G401.6 (cell line): ENCODE measurements at regions not wholly inside any gene's neighbourhood (a gene's known extent, or its start where the extent isn't known, plus 50 kb on each side); places are given as distances from the start of the nearest gene placed in this dataset.

Source experiments
- FAIRE-seq: peaks from 2 replicates; lab custom pipeline; 2012; peaks lifted over from hg19 to GRCh38; lab: Jason Lieb, UNC

DNA sequence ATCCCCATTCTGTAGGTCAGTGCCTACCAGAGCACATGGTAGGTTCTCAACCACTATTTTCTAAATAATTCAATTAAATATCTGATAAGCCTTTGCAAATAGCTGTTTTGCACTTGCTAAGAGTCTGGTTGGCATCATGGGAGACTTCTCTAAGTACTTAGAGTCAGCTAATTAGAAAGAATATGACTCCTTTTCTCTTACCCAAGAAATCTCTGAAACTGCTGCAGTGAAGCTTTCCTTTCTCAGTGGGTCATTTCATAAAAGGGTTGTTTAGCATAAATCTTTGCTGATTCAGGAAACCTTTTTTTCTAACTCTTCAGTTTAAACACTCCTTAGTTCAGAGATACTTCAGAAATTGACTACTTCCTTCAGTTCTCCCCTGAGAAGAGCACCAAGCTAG lies 438.9 kb downstream of the ADRA2A start:
- no peak for FAIRE-seq

DNA sequence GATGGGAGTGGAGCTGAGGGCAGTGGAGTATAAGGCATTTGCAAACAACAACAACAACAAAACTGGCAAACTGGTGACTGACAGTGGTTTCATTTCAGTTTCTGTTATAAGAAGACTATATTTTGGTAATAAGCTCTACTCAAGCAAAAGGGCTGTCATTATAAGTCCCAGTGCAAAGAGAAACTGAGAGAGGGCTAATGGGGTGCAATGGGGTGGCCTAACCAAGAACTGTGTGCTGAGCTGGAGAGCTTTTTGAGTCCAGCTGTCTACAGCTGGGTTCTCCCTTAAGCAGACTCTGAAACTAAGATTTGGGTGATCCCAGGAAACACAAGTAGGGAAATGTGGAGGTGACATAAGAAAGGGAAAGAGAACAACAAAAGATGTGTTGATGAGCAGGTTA lies 439.3 kb downstream of the ADRA2A start:
- FAIRE-seq, result no peak

DNA sequence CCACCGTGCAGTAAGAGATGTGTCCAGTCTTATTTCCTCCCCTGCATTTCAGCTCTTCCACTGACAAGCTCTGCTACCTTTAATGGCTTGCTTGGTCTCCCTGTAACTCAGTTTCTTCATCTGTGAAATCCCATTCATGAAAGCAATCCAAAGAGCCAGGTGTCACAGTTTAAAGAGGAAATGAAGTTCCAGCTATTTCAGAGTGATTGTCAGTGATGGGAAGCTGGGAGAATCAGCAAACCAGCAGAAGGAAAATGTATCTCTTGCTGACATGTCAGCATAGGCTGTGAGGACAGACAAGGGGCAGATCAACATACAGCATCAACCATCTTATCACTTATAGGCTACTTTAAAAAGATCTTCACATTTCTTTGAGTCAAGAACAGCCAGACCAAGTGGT lies 445.3 kb downstream of the ADRA2A start:
- FAIRE-seq, result no peak

DNA sequence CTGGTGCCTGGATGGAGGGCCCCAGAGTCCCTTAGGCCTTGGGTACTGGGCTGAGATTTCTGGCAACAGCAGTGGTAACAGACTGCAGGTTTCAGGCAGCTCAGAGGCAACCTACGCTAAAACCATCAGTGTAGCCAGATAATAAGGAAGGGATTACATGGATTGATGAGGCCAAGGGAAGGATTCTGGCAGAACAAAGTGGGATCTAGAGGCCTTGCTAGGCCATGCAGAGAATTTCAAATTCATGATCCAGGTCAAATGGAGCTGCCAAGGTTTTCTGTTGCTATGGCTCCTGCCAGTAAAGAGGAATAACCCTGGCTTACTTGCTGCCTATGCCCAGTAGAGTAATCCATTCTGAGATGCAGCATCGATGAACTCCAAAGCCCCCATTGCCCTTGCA lies 445.7 kb downstream of the ADRA2A start:
- no peak for FAIRE-seq

DNA sequence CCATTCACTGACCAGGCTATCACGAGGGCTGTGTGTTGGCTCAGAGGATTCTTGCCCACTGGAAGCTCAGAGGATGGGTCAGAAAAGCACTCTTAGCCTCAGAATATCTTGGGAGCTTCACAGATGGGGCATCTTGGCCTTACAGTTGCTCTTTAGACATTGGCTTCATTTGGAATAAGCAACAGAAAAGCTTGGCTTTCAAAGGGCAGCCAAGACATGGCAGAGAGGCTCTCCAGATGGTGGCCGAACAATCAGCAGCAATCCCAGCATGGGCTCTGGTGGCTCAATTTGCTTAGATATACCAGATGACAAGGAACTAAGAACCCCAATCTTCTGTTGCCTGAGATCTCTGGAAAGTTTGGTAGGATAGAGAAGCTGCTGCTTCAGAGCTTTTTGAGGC lies 446.2 kb downstream of the ADRA2A start:
- FAIRE-seq, result no peak

DNA sequence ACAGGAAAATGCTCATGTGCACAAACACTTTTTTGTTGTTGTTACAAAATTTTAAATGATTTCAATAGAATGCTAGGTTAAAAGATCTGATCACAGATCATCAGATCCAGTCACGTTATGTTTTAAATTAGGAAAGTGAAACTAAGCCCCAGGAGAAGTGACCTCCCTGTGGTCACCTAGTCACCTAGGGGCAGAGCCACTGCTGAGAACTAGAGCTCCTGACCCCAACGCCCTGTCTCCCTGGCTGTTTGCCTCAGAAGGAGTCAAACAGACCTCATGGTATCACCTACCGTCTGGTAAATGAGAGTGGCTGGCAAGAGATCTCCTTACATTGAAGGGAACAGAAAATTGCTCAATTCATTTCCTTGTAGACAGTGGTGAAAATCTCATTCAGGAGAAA lies 447.3 kb downstream of the ADRA2A start:
- no peak for FAIRE-seq

DNA sequence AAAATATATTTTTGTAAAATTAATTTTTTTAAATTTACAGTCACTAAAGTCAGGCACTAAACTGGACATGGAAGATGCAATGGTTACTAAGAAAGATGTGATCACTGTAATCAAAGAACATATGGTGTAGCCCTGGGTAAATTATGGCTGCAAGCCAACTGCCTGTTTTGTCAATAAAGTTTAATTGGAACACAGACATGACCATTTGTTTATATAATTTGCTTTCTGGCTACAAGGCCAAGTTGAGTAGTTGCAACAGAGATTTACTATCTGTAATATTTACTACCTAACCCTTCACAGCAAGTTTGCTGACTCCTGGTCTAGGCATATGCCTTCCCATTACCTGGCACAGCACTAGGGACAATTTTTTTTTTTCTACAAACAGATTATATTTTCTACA lies 448.9 kb downstream of the ADRA2A start:
- FAIRE-seq, result no peak

DNA sequence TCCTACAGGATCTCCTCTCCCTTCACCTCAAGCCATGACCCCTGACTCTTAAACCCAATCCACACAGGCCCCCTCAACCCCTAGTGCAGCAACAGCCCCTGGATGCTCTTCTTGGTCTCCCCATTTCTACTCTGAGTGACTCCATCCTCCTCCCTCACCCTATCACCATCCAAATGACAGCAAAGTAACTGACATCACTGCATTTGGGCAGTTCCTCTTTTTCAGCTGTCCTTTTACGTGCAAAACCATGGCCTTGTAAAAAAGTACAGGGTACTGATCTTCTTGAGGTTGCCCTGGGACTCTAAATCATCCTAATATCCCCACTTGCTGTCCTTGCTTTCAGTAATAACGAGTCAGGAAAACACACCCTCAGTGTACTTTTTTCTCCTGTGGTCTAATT lies 454.9 kb downstream of the ADRA2A start:
- FAIRE-seq, result no peak

DNA sequence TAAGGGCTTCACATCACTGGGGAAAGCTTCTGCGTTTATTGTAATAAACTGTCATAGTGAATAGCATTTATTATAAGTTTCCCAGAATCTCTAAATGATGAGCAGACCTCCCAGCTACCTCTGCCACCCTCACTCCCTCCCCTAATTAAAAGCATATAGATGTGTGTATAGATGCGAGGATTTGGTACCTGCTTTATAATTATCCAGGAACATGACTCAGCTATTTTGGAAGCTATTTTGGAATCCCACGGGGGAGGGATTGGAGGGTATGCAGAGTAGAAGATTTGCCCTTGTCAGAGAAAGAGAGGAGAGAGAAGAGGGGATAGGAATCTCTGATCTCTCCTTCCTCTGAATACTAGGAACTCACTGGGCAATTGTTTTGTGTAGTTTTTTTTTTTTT lies 455.3 kb downstream of the ADRA2A start:
- FAIRE-seq, result no peak

DNA sequence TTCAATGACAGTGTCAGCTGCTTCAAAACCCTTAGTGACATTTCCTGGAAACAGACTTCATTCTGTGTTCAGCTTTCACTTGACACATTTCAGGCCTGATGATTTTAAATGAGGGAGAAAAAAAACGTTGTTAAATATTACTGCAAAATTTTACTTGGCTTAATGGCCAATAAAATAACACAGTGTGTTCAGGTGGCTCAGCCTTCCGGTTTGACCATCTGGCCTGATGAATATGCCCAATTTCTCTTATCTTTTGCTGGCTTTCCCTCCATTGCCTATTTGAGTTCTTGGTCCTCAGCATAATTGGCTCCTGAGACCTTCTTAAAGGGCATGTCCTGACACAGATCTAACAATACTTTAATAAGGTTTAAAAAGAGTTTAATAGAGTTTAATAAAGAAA lies 462.4 kb downstream of the ADRA2A start:
- no peak for FAIRE-seq

DNA sequence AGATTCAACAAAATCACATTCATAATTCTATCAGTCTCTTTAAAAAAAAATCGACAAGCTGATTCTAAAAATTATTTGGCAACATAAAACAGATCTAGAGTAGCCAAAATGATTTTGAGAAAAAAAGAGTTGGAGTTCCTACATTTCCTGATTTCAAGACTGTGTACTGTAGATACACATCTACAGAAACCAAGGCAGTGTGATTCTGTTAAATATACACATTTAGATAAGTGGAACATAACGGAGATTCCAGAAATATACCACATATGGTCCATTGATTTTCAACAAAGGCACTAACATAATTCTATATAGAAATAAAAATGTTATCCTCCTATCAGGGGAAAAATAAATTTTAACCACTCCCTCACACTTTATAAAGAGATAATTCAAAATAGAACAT lies 467.0 kb downstream of the ADRA2A start:
- FAIRE-seq, result no peak

DNA sequence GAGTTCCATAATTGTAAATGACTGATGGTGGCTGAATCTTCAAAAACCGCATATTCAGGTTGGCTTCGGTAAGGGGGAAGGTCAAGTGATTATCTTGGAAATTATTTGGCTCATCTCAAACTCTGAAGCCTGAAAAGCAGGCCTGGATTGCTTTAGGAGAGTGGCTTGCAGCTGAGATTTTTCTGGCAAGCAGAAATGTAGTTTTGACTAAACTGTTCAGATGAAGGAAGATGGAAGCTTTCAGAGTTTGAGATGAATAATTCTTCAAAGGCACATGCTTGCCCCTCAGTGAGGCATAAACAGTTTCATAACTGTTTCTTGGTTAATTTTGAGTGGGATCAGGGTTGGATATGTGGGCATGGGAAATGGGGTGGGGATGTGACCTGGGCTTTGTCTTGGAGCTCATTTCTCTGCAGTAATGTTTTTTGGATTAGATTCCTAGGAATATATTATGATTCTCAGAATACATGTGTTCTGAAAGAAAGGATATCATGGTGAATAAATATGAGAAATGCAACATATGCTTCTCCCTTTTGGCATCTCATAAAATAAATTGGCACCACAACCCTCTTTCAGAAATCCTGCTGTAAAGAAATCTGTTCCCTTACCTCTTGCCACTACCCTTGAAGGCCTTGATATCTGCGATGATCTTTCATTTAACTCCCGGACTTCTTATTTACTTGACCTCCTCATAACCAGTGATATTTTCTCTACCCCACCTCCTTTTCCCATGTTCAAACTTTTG lies 469.2 kb downstream of the ADRA2A start:
- FAIRE-seq, result no peak

DNA sequence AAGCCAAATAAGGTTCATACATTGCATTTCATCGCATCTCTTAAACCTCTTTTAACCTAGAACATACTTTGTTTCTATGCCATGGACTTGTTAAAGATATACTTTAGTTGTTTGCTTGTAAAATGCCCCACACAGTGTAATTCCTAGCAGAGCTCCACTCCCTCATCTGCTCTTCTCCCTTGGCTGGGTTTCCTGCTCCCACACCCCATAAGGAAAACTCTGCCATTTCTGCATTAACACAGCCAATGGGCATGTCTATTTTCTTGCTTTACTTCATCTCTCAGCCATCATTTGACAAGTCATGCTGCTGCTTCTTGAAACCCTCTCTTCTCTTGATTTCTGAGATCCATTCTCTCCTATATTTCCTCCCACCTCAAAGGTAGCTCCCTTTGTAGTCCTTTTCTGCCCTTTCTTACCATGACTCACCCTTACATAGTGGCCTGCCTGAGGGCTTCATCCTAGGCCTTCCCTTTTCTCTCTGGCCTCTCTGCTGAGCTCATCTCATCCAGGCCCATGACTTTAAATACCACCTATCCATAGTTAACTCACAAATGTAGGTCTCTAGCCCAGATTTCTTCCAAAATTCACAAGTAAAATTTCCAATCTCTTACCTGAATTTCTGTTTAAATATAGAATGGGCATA lies 471.4 kb downstream of the ADRA2A start:
- FAIRE-seq, result no peak

DNA sequence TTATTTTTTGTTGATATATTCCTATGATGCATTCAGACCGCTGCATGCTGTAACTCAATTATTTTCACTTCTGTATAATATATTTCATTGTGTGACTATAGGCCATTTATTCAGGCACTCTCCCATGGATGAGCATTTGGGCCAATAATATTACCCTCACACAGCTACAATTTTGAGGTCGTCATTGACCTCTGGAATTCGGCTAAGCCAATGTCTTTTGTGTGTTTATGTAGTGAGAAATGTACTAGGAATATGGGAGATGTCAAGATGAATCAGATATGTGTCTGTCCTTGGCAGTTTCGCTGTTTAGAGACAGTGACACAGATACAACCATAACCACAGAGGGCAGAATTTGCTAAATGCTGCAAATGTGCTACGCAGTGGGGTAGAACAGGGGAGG lies 474.2 kb downstream of the ADRA2A start:
- FAIRE-seq, result no peak

DNA sequence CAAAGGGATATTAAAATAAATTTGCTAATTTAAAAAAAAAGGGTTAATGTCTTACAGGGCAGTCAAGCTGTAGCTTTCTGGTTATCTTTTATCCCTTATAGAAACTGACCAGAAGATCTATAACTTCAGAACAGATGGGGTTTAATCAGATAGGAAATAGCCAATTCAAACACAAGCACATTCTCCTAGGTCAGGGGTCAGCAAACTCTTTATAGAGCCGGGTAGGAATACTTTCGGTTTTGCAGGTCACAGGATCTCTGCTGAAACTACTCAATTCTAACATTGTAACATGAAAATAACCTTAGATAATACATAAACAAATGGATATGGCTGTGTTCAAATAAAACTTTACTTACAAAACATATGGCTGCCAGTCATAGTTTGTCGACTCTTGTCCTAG lies 479.8 kb downstream of the ADRA2A start:
- no peak for FAIRE-seq

DNA sequence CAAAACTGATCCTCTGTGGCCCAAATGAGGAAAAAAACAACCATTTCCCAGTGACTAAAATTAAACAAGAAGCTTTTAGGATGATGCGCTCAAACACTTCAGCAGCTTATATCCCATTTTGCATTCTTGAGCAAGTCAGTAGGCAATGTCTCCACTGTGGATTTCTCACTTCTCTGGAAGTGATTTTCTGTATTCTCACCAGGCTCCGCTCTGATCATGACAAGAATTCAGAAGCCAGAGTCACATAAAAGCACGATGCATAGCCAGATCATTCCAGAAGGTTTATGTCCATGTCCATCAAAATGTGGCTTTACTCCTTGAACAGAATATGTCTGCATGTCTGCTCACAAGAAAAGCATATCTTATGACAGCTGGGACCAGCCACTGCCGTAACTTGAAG lies 481.4 kb downstream of the ADRA2A start:
- FAIRE-seq, result no peak

DNA sequence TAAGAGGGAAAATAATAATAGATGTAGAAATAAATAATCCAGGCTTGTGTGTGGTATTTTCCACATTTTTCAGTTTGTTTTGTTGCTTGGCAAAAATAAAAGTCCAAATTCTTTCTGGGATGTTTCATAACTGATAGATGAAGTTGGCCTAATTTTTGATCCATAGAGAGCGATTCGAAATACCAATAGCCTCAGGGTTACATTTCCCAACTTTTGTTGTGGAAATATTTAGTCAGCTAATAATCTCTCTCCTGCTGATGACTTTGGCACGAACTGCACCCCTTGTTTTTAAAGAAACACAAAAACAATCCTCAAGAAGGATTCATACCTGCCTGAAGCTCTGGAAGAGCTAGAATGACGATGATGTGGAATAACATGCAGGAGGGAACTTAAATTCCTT lies 483.2 kb downstream of the ADRA2A start:
- no peak for FAIRE-seq

DNA sequence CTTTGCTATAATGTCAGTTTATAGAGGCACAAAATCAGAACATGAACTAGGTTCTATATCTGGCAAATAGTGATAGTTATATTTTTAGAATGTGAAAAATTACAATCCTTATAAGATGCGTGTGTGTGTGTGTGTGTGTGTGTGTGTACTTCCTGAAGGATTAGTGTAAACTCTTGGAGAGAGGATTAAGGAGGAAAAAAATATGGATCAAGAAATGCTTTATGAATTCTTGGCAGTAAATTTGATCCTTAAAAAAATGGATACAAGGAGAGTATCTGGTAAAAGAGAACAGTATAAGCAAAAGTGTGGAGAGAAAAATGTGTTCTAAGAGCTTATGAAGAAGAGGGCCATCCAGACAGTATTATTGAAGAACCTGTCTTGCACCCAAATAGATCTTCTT lies 484.3 kb downstream of the ADRA2A start:
- no peak for FAIRE-seq

DNA sequence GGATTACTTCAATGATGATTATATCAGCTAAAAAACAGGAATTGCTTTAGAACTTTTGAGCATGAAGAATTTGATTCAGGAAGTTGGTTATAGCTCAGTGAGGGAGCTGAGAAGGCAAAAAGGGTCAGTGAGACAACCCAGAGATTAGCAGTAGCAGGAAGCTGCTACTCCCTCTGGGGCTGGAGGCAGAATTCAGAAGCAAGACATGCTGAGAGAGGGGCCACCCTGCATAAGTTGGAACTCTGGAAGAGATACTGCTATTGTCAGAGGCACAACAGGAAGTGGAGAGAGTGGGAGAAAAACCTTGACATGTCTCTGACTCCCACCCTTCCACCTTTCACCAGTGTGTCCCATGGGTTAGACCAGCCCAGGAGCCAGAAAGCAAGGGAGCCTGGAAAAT lies 488.7 kb downstream of the ADRA2A start:
- no peak for FAIRE-seq

DNA sequence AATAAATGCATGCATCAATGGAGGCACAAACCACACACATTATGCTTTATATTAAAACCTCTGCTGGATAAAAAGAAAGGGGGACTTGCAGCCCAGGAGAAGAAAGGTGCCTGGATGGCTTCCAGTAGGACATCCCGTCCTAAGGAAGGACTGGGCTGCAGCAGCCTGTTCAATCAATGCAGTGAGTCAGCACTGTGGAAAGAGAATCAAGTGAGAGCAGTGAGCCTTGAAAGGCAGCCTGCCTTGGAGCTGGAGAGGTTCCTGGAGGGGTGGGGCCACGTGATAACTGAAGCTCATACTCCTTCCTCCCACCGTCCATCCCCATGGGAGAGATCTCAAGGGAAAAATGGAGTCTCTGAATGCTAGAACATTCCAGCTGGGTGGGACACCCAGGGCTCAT lies 501.2 kb downstream of the ADRA2A start:
- FAIRE-seq, result no peak

DNA sequence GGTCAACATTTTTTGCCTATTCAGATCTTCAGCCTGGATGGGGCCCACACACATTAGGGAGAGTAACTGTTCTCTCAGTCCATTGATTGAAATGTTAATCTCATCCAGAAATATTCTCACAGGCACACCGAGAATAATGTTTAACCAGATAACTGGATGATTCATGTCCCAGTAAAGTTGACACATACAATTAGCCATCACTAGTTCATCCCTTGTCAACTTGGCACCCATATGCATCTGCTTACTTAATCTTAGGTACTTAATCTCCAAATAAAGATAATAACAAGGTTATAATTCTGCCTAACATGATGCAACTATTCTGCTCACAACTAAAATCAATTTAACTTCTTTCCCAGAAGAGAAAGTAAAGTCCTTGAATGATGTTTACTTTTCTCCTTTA lies 502.6 kb downstream of the ADRA2A start:
- FAIRE-seq, result no peak

DNA sequence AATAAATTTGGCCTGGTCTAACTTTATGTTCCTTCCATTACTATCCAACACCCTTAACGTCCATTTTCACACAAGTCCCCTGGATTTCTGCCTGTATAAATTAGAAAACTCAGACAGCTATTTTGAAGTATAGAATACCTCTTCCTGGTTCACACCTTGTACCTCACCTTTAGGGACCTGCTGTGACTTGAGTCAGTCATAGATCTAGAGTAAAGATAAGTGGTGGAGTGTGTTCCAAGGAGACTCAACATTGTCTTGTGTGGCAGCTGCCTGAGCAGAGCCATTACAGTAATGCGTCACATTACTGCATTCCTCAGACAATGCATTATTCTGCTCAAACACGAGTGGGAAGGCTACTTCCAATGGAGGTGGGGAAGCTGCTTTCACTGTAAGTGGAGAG lies 513.9 kb downstream of the ADRA2A start:
- no peak for FAIRE-seq

DNA sequence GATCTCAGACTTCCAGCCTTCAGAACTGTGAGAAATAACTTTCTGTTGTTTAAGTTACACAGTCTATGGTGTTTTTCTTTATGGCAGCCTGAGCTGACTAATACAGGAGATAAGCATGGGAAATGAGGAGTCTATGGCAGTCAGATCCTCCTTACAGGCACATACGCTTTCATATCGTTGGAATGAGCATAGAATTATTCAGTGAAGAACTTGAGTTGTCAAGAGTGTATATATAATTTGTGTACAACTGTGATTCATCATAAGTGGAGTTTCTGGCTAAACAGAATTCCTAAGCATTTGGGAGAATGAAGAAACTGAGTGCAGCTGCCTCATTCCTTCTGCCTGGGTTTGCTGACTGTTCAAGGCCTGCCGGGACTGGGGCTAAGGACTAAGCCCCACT lies 516.7 kb downstream of the ADRA2A start:
- no peak for FAIRE-seq

DNA sequence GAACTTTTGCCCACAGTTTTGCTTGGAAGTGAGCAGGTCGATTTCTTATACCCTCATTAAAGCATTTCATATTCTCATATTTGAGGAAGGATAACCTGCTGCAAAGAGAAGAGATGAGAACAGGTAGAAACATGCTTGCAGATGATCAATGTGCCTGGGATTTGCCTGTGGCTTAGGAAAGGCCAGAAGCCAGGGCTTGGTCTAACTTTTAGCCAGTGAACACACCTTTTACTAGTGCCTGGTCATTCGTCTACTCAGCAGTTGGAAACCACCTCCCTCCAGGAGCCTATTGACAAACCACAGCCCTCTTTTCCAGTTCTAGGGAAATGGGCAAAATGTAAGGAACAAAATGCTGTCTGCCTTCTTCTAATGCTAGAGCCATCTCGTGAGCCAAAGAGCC lies 518.3 kb downstream of the ADRA2A start:
- FAIRE-seq, result no peak
